Uterus (tissue), 3 donors: ENCODE measurements at regions not wholly inside any gene's neighbourhood (a gene's known extent, or its start where the extent isn't known, plus 50 kb on each side); places are given as distances from the start of the nearest gene placed in this dataset.

Experiments used
- DNase-seq, 2 donors: peaks; one replicate each; pipeline ENCODE4 v3.0.0-alpha.2; 2019 to 2020
- H3K27ac ChIP-seq, 2 donors: fragments of 200-600 bp; sonication (generic); 1 replicate in 1 of 2; 2 replicates in 1 of 2; pipeline ENCODE4 v1.5.1; 2016 to 2018
- H3K27me3 ChIP-seq, 2 donors: fragments of 200-600 bp; sonication (generic); one replicate each; pipeline ENCODE4 v1.5.1; 2018 to 2019; ENCODE audit warnings: control low read depth in 1 of 2
- H3K36me3 ChIP-seq, 2 donors: fragments of 200-600 bp; sonication (generic); one replicate each; pipeline ENCODE4 v1.5.1; 2019; ENCODE audit warnings: control low read depth in 1 of 2
- H3K4me1 ChIP-seq, 2 donors: fragments of 200-600 bp; sonication (generic); one replicate each; pipeline ENCODE4 v1.5.1; 2018 to 2019; ENCODE audit warnings: control low read depth in 1 of 2
- H3K4me3 ChIP-seq, 2 donors: fragments of 200-600 bp; sonication (generic); 1 replicate in 1 of 2; 2 replicates in 1 of 2; pipeline ENCODE4 v1.5.1; 2018 to 2019; ENCODE audit warnings: mild to moderate bottlenecking in 1 of 2
- H3K9me3 ChIP-seq, 2 donors: fragments of 200-600 bp; sonication (generic); one replicate each; pipeline ENCODE4 v1.5.1; 2019; ENCODE audit warnings: control low read depth in 1 of 2
- CTCF ChIP-seq, 4 experiments: fragments of 200-600 bp in 2 of 4; fragments of 450-650 bp in 2 of 4; sonication (generic) in 2 of 4; IDR thresholded peaks; one replicate each; pipeline ENCODE4 v1.5.1; 2016 to 2019; ENCODE audit warnings: antibody characterized with exemption in 4 of 4, mild to moderate bottlenecking in 2 of 4, moderate library complexity in 1 of 4
- POLR2A ChIP-seq, 2 donors: fragments of 450-650 bp; IDR thresholded peaks; one replicate each; pipeline ENCODE4 v1.6.1; 2016; ENCODE audit warnings: antibody characterized with exemption in 2 of 2, mild to moderate bottlenecking in 1 of 2, moderate library complexity in 1 of 2
- intact Hi-C: fragments of 100-400 bp; cut with DNase I; formaldehyde crosslinking; loops from one replicate; pipeline ENCODE4 v1.15.1; 2023; ENCODE audit warnings: low total_unique reads
- donor health status: DM: yes; HTN: yes; CAD: no.

GRCh38 chr1:38208716-38209632, 162.4 kb upstream of the POU3F1 start:
- intact Hi-C loops: no loop called here
- Histone ChIP-seq H3K4me1 (no peaks in the 10 kb centered on the region), H3K36me3 (no peaks in the 10 kb centered on the region), H3K27ac (no peak overlapping the region), H3K9me3 (no peaks in the 10 kb centered on the region), H3K4me3 (no peak overlapping the region), H3K27me3 (no peaks in the 10 kb centered on the region)
- TF ChIP-seq POLR2A (IDR thresholded peaks at IDR 0.05) (no peak), CTCF (IDR thresholded peaks at IDR 0.05) (no peak)
- no peak for DNase-seq

DNA sequence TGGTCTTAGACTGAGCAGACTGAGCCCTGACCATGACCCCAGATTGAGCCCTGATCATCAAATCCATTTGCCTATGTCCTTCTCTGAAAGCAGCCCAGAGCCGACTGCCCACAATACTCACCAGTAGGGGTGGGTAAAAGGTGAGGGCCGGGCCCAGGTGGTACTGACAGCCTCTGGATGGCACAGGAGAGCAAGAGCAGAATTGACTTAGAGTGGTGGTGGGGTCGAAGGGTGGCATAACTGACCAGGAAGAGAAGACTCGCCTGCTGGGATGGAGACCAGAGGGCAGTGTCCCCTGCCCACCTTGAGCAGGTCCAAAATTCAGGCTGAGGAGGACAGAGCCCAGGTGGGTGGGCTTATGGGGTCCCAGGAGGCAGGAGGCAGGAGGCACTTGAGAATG, 161.3 kb upstream of the POU3F1 start:
- no peaks in the 10 kb centered on the region for H3K4me1 ChIP-seq
- no peak for DNase-seq
- TF ChIP-seq CTCF (IDR thresholded peaks at IDR 0.05) (no peak), POLR2A (IDR thresholded peaks at IDR 0.05) (no peak)
- no peak overlapping the region for H3K27ac ChIP-seq
- no peaks in the 10 kb centered on the region for H3K36me3 ChIP-seq
- intact Hi-C loops: no loop called here
- no peak overlapping the region for H3K4me3 ChIP-seq
- no peaks in the 10 kb centered on the region for H3K27me3 ChIP-seq
- no peaks in the 10 kb centered on the region for H3K9me3 ChIP-seq

- Histone ChIP-seq H3K4me1 (no peaks in the 10 kb centered on the region), H3K9me3 (no peaks in the 10 kb centered on the region), H3K27ac (no peak overlapping the region), H3K36me3 (no peaks in the 10 kb centered on the region), H3K27me3 (no peaks in the 10 kb centered on the region), H3K4me3 (no peak overlapping the region)
- intact Hi-C loops: no loop called here
- no peak for DNase-seq
- no peak for TF ChIP-seq CTCF (IDR thresholded peaks at IDR 0.05)
- no peak for TF ChIP-seq POLR2A (IDR thresholded peaks at IDR 0.05)
Observed at GRCh38 chr1:38207275-38207674, 160.7 kb upstream of the POU3F1 start.

DNA sequence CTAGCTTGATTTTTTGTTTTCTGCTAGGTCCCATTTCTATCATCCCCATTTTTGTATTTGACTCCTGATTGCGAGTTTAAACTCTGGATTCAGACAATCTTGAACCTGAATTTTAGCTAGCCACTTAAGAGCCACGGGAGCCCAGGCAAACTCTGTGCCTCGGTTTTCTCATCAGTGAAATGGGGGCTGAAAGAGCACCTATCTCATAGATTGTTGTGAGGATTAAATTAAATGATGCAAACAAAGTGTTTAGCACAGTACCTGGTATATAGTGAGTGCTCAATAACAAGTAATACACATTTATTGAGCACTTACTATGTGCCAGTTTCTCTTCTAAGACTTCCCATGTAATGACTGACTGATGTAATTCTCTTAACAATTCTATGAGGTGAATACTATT, 158.1 kb upstream of the POU3F1 start:
- no peak for TF ChIP-seq CTCF (IDR thresholded peaks at IDR 0.05)
- TF ChIP-seq POLR2A (IDR thresholded peaks at IDR 0.05): no peak
- H3K4me3 ChIP-seq: no peak overlapping the region
- H3K27ac ChIP-seq: no peak overlapping the region
- H3K4me1 ChIP-seq: no peaks in the 10 kb centered on the region
- DNase-seq: no peak
- no peaks in the 10 kb centered on the region for H3K36me3 ChIP-seq
- H3K27me3 ChIP-seq: no peaks in the 10 kb centered on the region
- intact Hi-C loops: no loop called here
- no peaks in the 10 kb centered on the region for H3K9me3 ChIP-seq

DNA sequence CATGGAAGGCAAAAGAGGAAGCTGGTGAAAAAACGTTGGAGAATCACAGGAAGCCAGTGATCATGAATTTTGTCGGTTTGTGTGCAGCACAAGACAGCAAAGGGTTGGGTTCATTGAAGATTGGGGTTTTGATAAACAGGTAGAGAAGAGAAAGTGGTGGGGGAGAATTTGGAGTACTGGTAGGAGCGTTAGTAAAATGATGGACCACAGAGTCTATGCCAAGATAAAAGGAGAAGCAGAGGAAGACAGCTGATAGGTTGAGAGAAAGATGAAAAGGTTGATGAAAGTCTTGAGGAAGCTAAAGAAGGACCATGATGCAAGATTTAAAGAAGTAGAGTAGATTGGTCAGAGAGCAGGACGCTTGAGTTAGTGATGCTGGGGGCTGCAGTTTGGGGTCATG, 156.8 kb upstream of the POU3F1 start:
- TF ChIP-seq CTCF (IDR thresholded peaks at IDR 0.05) (no peak), POLR2A (IDR thresholded peaks at IDR 0.05) (no peak)
- no peaks in the 10 kb centered on the region for H3K4me1 ChIP-seq

More for the DNA sequence above, 156.8 kb upstream of the POU3F1 start:
- no peaks in the 10 kb centered on the region for H3K36me3 ChIP-seq
- no peaks in the 10 kb centered on the region for H3K27me3 ChIP-seq
- DNase-seq: no peak
- H3K4me3 ChIP-seq: no peak overlapping the region
- intact Hi-C loops: no loop called here
- no peaks in the 10 kb centered on the region for H3K9me3 ChIP-seq
- no peak overlapping the region for H3K27ac ChIP-seq
